GM20000 (cell line): ENCODE measurements at regions not wholly inside any gene's neighbourhood (a gene's known extent, or its start where the extent isn't known, plus 50 kb on each side); places are given as distances from the start of the nearest gene placed in this dataset.

ENCODE experiments used
- DNase-seq: peaks from one replicate; pipeline ENCODE4 v3.0.0; 2012; ENCODE audit warnings: low spot score
- TF ChIP-seq, protein P1 (sequence below): IDR thresholded peaks from 2 replicates; pipeline ENCODE4 v1.5.1; 2012; ENCODE audit warnings: mild to moderate bottlenecking, control low read depth; ENCODE audit errors: extremely low read depth, missing control alignments

DNA sequence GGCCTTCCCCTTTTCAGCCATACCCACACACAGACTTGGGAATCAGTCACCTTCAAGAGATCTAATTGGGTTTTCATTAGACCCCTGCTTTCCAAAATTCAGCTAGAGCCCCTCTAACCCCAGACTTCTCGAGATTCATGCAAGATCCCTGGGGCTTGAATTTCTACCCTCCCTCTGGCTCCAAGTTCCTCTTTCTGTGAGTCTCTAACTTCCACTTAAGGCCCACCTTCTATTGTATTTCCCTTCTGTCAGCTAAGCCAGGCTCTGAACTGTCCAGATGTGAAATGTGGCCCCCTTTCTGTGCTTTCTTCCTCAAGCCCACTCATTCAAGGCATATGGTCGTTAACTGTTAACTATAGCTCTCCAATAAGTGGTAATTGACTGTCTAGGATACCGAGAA, 132.2 kb downstream of the ZNF365 start:
- TF ChIP-seq, protein P1, sequence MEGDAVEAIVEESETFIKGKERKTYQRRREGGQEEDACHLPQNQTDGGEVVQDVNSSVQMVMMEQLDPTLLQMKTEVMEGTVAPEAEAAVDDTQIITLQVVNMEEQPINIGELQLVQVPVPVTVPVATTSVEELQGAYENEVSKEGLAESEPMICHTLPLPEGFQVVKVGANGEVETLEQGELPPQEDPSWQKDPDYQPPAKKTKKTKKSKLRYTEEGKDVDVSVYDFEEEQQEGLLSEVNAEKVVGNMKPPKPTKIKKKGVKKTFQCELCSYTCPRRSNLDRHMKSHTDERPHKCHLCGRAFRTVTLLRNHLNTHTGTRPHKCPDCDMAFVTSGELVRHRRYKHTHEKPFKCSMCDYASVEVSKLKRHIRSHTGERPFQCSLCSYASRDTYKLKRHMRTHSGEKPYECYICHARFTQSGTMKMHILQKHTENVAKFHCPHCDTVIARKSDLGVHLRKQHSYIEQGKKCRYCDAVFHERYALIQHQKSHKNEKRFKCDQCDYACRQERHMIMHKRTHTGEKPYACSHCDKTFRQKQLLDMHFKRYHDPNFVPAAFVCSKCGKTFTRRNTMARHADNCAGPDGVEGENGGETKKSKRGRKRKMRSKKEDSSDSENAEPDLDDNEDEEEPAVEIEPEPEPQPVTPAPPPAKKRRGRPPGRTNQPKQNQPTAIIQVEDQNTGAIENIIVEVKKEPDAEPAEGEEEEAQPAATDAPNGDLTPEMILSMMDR = no peak
- no peak for DNase-seq

DNA sequence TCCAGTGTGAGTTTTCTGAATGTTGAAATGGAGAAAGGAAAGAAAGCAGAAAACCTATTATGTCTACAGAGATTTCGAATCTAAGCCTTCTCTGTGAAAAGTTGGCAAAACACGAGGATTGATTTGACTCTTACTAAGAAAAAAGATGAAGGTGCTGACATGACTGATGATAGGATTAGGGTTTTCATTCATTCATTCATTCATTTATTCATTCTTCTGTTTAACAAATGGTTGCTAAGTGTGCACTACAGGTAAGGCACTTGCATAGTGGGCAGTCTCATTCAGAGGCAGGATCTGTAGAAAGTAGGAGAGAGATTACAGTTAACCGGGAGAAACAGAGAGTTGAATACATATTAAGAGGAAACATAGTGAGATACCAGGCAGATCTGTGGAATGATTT, 137.1 kb downstream of the ZNF365 start:
- DNase-seq = no peak
- TF ChIP-seq, protein P1 = no peak

DNA sequence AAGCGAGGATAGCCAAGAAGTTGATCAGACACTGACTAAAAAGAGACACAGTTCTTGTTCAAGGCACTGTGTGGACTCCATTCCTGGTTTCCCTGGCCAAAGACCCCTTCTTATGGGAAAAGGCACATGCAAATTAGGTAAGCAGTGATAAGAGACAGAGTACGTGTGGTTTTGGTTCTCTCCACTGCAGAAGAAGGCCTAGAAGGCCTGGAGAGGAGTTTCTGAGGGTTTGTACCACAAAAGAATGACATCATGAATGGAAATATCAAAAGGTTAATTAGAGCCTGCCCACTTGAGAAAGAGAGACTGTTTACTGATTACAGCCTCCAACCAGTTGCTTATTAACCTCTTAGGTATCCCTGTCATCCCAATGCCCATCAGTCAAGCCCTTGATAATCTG, 137.5 kb downstream of the ZNF365 start:
- TF ChIP-seq, protein P1 = no peak
- peak; percentile 49 for DNase-seq

DNA sequence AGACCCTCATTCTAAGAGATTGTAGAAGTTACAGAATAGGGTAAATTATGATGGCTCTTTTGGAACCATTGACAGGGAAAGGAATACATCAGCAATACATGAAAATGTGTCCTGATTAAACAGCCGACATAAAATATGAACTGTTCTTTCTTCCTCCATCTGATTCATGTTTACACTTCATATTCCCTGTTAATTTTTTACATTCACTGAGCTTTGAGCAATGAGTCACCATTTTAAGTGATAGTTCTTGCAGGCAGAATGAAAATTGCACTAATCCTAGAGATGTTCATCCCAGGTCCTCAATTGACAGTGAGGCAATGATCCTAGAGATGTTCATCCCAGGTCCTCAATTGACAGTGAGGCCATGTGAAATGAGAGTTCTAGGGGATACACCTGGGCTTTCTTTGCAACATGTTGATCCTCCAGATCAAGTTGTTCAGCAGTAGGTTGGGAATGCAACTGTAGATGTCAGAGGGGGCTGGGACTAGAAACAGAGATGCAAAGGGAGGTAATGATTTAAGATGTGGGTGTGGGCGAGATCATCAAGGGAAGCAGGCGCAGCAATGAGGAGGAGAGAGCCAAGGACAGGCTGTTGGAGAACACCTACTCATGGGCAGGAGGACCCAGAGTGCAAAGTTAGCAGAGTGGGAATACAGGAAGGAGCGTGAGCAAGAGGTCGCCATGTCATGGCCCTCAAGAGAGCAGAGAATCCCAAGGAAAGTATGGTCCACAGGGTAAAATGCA, 138.7 kb downstream of the ZNF365 start:
- TF ChIP-seq, protein P1 = no peak
- DNase-seq = no peak

DNA sequence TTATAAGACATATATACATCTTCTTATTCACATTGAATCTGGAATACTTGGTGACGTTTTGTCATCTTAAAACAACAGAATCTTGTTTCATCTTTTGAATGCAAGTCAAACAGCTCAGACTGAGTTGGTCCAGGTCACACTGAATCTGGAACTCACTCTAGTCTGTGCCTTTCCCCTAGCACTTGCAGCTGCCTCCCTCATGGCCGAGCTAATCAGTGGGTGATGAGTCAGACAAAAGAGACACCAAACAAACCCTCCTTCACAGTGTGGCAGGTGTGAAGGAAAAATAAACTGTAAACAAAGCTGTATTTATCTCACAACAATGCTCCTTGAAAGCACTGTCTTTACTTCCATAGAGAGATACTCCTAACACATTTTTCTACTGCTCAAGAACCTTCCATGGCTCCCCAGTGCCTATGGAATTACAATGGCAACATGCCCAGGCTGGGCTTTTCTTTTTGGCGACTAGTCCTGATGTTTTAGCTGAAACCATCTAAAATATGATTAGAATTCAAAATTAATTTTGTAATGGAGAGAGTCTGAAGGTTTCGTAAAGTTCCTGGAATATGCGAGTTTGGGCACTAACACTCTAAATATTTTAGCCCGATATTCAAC, 140.0 kb downstream of the ZNF365 start:
- DNase-seq = no peak
- TF ChIP-seq, protein P1 = no peak

DNA sequence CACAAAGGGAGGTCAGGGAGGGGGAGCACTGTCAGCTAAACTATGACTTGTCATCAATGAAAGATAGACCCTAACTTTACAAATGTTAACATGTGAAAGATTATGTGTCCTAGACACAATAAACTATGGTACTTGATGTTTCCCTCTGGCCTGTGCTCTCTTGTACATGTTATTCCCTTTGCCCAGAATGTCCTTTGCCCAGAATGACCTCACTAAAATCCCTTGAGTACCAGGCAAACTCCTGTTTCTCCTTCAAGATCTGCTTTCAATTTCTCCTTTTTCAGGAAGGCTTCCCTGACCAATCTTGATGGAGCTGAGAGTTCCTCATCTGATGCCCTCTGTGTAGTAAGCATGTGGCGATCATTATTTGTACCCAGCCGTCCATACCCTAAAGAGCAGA, 143.1 kb downstream of the ZNF365 start:
- DNase-seq = no peak
- TF ChIP-seq, protein P1 = no peak

DNA sequence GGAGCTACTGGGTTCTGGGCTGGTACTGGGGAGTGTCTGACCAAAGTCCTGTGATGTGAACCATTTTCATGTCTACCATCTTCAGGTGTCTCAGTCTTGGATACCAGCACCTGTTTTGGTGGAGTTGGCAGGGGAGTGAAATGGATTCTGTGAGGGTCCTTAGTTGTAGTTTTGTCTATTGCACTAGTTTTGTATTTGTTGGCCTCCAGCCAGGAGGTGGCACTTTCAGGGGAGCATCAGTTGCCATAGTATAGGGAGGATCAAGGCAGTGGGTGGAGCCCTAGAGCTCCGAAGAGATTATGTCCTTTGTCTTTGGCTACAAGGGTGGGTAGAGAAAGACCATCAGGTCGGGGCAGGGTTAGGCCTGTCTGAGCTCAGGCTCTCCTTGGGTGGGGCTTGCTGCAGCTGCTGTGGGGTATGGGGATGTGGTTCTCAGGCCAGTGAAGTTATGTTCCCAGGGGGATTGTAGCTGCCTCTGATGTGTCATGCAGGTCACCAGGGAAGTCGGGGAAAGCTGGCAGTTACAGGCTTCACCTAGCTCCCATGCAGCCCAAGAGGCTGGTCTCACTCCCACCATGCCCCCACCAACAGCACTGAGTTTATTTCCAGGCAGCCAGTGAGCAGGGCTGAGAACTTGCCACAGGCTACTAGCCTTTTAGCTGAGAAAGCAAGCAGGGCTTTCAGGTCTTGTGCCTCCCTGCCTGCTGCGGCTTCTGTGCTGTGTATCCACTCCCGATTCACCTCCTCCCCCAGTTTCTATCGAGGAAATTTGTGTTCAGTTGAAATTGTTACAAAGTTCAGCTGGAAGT, 153.1 kb downstream of the ZNF365 start:
- no peak for DNase-seq
- TF ChIP-seq, protein P1 = no peak
